ENCODE measurements at regions not wholly inside any gene's neighbourhood (a gene's known extent, or its start where the extent isn't known, plus 50 kb on each side); places are given as distances from the start of the nearest gene placed in this dataset.
"Not testable (repeated sequence)": the region's sequence is repeated elsewhere in the genome, so short reads cannot be mapped to it uniquely, and the experiment has no call there.

DNA sequence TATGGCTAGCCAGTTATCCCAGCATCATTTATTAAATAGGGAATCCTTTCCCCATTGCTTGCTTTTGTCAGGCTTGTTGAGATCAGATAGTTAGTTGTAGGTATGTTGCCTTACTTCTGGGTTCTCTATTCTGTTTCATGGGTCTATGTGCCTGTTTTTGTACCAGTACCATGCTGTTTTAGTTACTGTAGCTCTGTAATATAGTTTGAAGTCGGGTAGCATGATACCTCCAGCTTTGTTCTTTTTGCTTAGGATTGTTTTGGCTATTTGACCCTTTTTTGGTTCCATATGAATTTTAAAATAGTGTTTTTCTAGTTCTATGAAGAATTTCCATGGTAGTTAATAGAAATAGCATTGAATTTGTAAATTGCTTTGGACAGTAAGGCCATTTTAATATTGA lies 300.5 kb downstream of the PTGER3 start:
- TF ChIP-seq, protein P1, sequence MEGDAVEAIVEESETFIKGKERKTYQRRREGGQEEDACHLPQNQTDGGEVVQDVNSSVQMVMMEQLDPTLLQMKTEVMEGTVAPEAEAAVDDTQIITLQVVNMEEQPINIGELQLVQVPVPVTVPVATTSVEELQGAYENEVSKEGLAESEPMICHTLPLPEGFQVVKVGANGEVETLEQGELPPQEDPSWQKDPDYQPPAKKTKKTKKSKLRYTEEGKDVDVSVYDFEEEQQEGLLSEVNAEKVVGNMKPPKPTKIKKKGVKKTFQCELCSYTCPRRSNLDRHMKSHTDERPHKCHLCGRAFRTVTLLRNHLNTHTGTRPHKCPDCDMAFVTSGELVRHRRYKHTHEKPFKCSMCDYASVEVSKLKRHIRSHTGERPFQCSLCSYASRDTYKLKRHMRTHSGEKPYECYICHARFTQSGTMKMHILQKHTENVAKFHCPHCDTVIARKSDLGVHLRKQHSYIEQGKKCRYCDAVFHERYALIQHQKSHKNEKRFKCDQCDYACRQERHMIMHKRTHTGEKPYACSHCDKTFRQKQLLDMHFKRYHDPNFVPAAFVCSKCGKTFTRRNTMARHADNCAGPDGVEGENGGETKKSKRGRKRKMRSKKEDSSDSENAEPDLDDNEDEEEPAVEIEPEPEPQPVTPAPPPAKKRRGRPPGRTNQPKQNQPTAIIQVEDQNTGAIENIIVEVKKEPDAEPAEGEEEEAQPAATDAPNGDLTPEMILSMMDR (conservative IDR thresholded peaks at IDR 0.05) = not testable (repeated sequence)
- TF ChIP-seq EZH2 (IDR thresholded peaks at IDR 0.05; ENCODE audit: low read depth) = not testable (repeated sequence)

Data from PC-9 (cell line).